CD14-positive monocyte (primary cell): ENCODE measurements at regions not wholly inside any gene's neighbourhood (a gene's known extent, or its start where the extent isn't known, plus 50 kb on each side); places are given as distances from the start of the nearest gene placed in this dataset.

Source experiments
- DNase-seq, 3 donors: peaks; one replicate each; pipeline ENCODE4 v3.0.0-alpha.2; 2011 to 2022
- H2AFZ ChIP-seq: 2 replicates; pipeline ENCODE4 v1.6.0; 2012; ENCODE audit warnings: mild to moderate bottlenecking, low read depth, low read length, inconsistent platforms; ENCODE audit not compliant: insufficient read depth, poor library complexity, severe bottlenecking
- H3K27ac ChIP-seq, 2 donors: 1 replicate in 1 of 2; 2 replicates in 1 of 2; pipeline ENCODE4 v1.5.1; 2012 to 2013; ENCODE audit warnings: low read length in 2 of 2, control low read depth in 1 of 2, inconsistent platforms in 1 of 2, low read depth in 1 of 2, mild to moderate bottlenecking in 1 of 2
- H3K27me3 ChIP-seq, 2 donors: one replicate each; pipeline versions ENCODE4 v1.6.0 to v1.6.1; 2011 to 2013; ENCODE audit warnings: low read length in 2 of 2; ENCODE audit not compliant: control insufficient read depth in 2 of 2, insufficient read depth in 2 of 2
- H3K36me3 ChIP-seq, 2 donors: replicated peaks in 1 of 2; 1 replicate in 1 of 2; 2 replicates in 1 of 2; pipeline versions ENCODE4 v1.5.1 to v1.6.1; 2012 to 2013; ENCODE audit warnings: low read length in 2 of 2, control low read depth in 1 of 2, inconsistent platforms in 1 of 2, mild to moderate bottlenecking in 1 of 2; ENCODE audit not compliant: insufficient read depth in 2 of 2, control insufficient read depth in 1 of 2
- H3K4me1 ChIP-seq, 2 donors: 1 replicate in 1 of 2; 2 replicates in 1 of 2; pipeline versions ENCODE4 v1.5.1 to v1.6.1; 2012 to 2013; ENCODE audit warnings: low read length in 2 of 2, control low read depth in 1 of 2, inconsistent platforms in 1 of 2, mild to moderate bottlenecking in 1 of 2, moderate library complexity in 1 of 2; ENCODE audit not compliant: insufficient read depth in 2 of 2, control insufficient read depth in 1 of 2
- H3K4me2 ChIP-seq: replicated peaks from 2 replicates; pipeline ENCODE3; 2012; ENCODE audit warnings: low read length, moderate library complexity, mild to moderate bottlenecking; ENCODE audit not compliant: poor library complexity, severe bottlenecking; ENCODE audit errors: extremely low read depth
- H3K4me3 ChIP-seq, 3 experiments: fragments of 200-600 bp in 1 of 3; sonication (generic) in 1 of 3; replicated peaks in 1 of 3; 1 replicate in 2 of 3; 2 replicates in 1 of 3; pipeline ENCODE4 v1.5.1; 2011 to 2013; ENCODE audit warnings: low read length in 3 of 3, mild to moderate bottlenecking in 3 of 3, control low read depth in 2 of 3, low read depth in 2 of 3, inconsistent platforms in 1 of 3, moderate library complexity in 1 of 3
- H3K79me2 ChIP-seq: 2 replicates; pipeline ENCODE4 v1.6.0; 2012; ENCODE audit warnings: mild to moderate bottlenecking, control low read depth, inconsistent platforms, low read length, moderate library complexity; ENCODE audit not compliant: insufficient read depth
- H3K9ac ChIP-seq: 2 replicates; pipeline ENCODE4 v1.6.0; 2017; ENCODE audit warnings: low read length, mild to moderate bottlenecking; ENCODE audit not compliant: insufficient read depth, poor library complexity, severe bottlenecking
- H3K9me3 ChIP-seq, 2 donors: replicated peaks in 1 of 2; 1 replicate in 1 of 2; 2 replicates in 1 of 2; pipeline versions ENCODE4 v1.5.1 to v1.6.1; 2012 to 2013; ENCODE audit warnings: low read length in 2 of 2, control low read depth in 1 of 2; ENCODE audit not compliant: control insufficient read depth in 1 of 2, insufficient read depth in 1 of 2
- H4K20me1 ChIP-seq: 2 replicates; pipeline ENCODE4 v1.6.0; 2012; ENCODE audit warnings: mild to moderate bottlenecking, low read length, control low read depth, moderate library complexity; ENCODE audit not compliant: insufficient read depth
- H3K27ac Mint-ChIP-seq, 7 donors: one replicate each; pipeline ENCODE4 v1.8.0; 2020; ENCODE audit warnings: mild to moderate bottlenecking in 7 of 7, mixed read lengths in 7 of 7, moderate library complexity in 6 of 7, inconsistent platforms in 2 of 7
- H3K27me3 Mint-ChIP-seq, 3 donors: one replicate each; pipeline ENCODE4 v1.8.0; 2021 to 2022; ENCODE audit warnings: low read depth in 3 of 3, mild to moderate bottlenecking in 3 of 3, mixed read lengths in 3 of 3, moderate library complexity in 3 of 3, inconsistent platforms in 1 of 3
- H3K36me3 Mint-ChIP-seq, 2 donors: one replicate each; pipeline ENCODE4 v1.8.0; 2020; ENCODE audit warnings: mixed read lengths in 2 of 2, inconsistent platforms in 1 of 2, mild to moderate bottlenecking in 1 of 2
- H3K4me1 Mint-ChIP-seq: one replicate; pipeline ENCODE4 v1.8.0; 2020; ENCODE audit warnings: mild to moderate bottlenecking, mixed read lengths
- H3K4me3 Mint-ChIP-seq, 2 donors: one replicate each; pipeline ENCODE4 v1.8.0; 2020; ENCODE audit warnings: mild to moderate bottlenecking in 2 of 2, mixed read lengths in 2 of 2, moderate library complexity in 1 of 2
- H3K9me3 Mint-ChIP-seq, 7 donors: one replicate each; pipeline ENCODE4 v1.8.0; 2020 to 2022; ENCODE audit warnings: mixed read lengths in 7 of 7, mild to moderate bottlenecking in 6 of 7, moderate library complexity in 6 of 7, inconsistent platforms in 2 of 7
- CTCF ChIP-seq: fragments of 200-600 bp; IDR thresholded peaks from one replicate; pipeline ENCODE4 v1.8.0; 2022; ENCODE audit warnings: antibody characterized with exemption, mild to moderate bottlenecking
- WGBS: methylation state at CpG from one replicate; pipeline ENCODE4 v1.1.5; 2013; ENCODE audit warnings: missing lambda C conversion rate; ENCODE audit not compliant: insufficient coverage; 5-methylcytosine and 5-hydroxymethylcytosine counted together
- intact Hi-C, 2 donors: fragments of 100-400 bp; cut with micrococcal nuclease; formaldehyde crosslinking; loops; one replicate each; pipeline versions ENCODE4 v1.15.0 to v1.15.1; 2023

- peaks cover 0 to 10% (median 2%) of the 10 kb centered on the region in 3 donors for H3K27me3 Mint-ChIP-seq
- H3K4me1 Mint-ChIP-seq, result no peaks in the 10 kb centered on the region
- Histone ChIP-seq H3K36me3 (no peaks in the 10 kb centered on the region), H3K4me3 (no peak overlapping the region), H3K4me2 (no peak overlapping the region), H3K79me2 (no peaks in the 10 kb centered on the region), H3K27me3 (no peaks in the 10 kb centered on the region), H2AFZ (no peak overlapping the region), H3K9ac (no peak overlapping the region), H3K9me3 (peaks cover 0 to under 1% of the 10 kb centered on the region in 2 donors), H4K20me1 (no peaks in the 10 kb centered on the region), H3K4me1 (no peaks in the 10 kb centered on the region), H3K27ac (no peak overlapping the region)
- intact Hi-C loops, result no loop called here
- no peak overlapping the region for H3K27ac Mint-ChIP-seq
- no peaks in the 10 kb centered on the region for H3K36me3 Mint-ChIP-seq
- no peak for TF ChIP-seq CTCF
- peaks cover 0 to 7% (median 2%) of the 10 kb centered on the region in 7 donors for H3K9me3 Mint-ChIP-seq
- no peak for DNase-seq
- no peak overlapping the region for H3K4me3 Mint-ChIP-seq
Measured at GRCh38 chr10:8206882-8207281, 152.4 kb downstream of the GATA3 start.

GRCh38 chr10:8211631-8212030 is 157.1 kb downstream of the GATA3 start:
- DNase-seq, result no peak
- Histone ChIP-seq H3K27me3 (no peaks in the 10 kb centered on the region), H3K4me3 (no peak overlapping the region), H3K4me1 (no peaks in the 10 kb centered on the region), H3K9ac (no peak overlapping the region), H2AFZ (no peak overlapping the region), H3K9me3 (peaks cover 0 to 5% of the 10 kb centered on the region in 2 donors), H3K79me2 (no peaks in the 10 kb centered on the region), H3K27ac (no peak overlapping the region), H4K20me1 (no peaks in the 10 kb centered on the region), H3K36me3 (no peaks in the 10 kb centered on the region), H3K4me2 (no peak overlapping the region)
- no peak overlapping the region for H3K4me3 Mint-ChIP-seq
- TF ChIP-seq CTCF, result no peak
- intact Hi-C loops, result no loop called here
- H3K9me3 Mint-ChIP-seq, result peaks cover 4 to 9% (median 6%) of the 10 kb centered on the region in 7 donors
- no peaks in the 10 kb centered on the region for H3K36me3 Mint-ChIP-seq
- no CpG with 5 or more reads among the region's 4 CpGs for WGBS
- H3K4me1 Mint-ChIP-seq, result no peaks in the 10 kb centered on the region
- H3K27ac Mint-ChIP-seq, result no peak overlapping the region
- H3K27me3 Mint-ChIP-seq, result peaks cover 0 to 5% (median 3%) of the 10 kb centered on the region in 3 donors
